HUES64 (cell line): ENCODE measurements at regions not wholly inside any gene's neighbourhood (a gene's known extent, or its start where the extent isn't known, plus 50 kb on each side); places are given as distances from the start of the nearest gene placed in this dataset.

Source experiments
- H3K27ac ChIP-seq: 2 replicates; pipeline ENCODE4 v1.7.0; 2013; ENCODE audit warnings: low read depth, low read length, inconsistent platforms
- H3K27me3 ChIP-seq: 2 replicates; pipeline ENCODE4 v1.6.1; 2013; ENCODE audit warnings: mild to moderate bottlenecking, low read length; ENCODE audit not compliant: insufficient read depth
- H3K36me3 ChIP-seq: 2 replicates; pipeline ENCODE4 v1.6.1; 2013; ENCODE audit warnings: mild to moderate bottlenecking, low read length; ENCODE audit not compliant: insufficient read depth
- H3K4me1 ChIP-seq: 2 replicates; pipeline ENCODE4 v1.6.1; 2013; ENCODE audit warnings: mild to moderate bottlenecking, low read length, moderate library complexity; ENCODE audit not compliant: insufficient read depth
- H3K4me3 ChIP-seq: 2 replicates; pipeline ENCODE4 v1.5.1; 2013; ENCODE audit warnings: mild to moderate bottlenecking, low read length, moderate library complexity
- H3K9ac ChIP-seq: 2 replicates; pipeline ENCODE4 v1.6.1; 2013; ENCODE audit warnings: mild to moderate bottlenecking, low read depth, low read length
- H3K9me3 ChIP-seq: 2 replicates; pipeline ENCODE4 v1.6.1; 2013; ENCODE audit warnings: low read depth, low read length; ENCODE audit not compliant: insufficient read depth
- WGBS: fragments of 150-250, 120-280 bp; methylation state at CpG from one replicate; pipeline ENCODE4 v1.1.7; 2013; ENCODE audit warnings: missing lambda C conversion rate; 5-methylcytosine and 5-hydroxymethylcytosine counted together

GRCh38 chr20:54707801-54708200, 232.4 kb downstream of the DOK5 start:
- Histone ChIP-seq H3K9me3 (0 out of 2 replicates have a peak, but pooled peaks cover 5% of the 10 kb centered on the region), H3K27ac (no peak overlapping the region), H3K4me3 (no peak overlapping the region), H3K36me3 (no peaks in the 10 kb centered on the region), H3K27me3 (no peaks in the 10 kb centered on the region), H3K9ac (no peak overlapping the region), H3K4me1 (no peaks in the 10 kb centered on the region)
- WGBS: no CpG with 5 or more reads among the region's 1 CpG

- WGBS: 100% methylated on average over 2 of the region's 4 CpGs
- H3K4me1 ChIP-seq: no peaks in the 10 kb centered on the region
- H3K27me3 ChIP-seq: no peaks in the 10 kb centered on the region
- no peak overlapping the region for H3K9ac ChIP-seq
- H3K9me3 ChIP-seq: 0 out of 2 replicates have a peak, but pooled peaks cover 5% of the 10 kb centered on the region
- no peak overlapping the region for H3K27ac ChIP-seq
- no peak overlapping the region for H3K4me3 ChIP-seq
- H3K36me3 ChIP-seq: no peaks in the 10 kb centered on the region
These were observed 231.2 kb downstream of the DOK5 start for GRCh38 chr20:54706581-54706980.

- 0 out of 2 replicates have a peak, but pooled peaks cover 3% of the 10 kb centered on the region for H3K9me3 ChIP-seq
- H3K27ac ChIP-seq: no peak overlapping the region
- H3K4me3 ChIP-seq: no peak overlapping the region
- no peaks in the 10 kb centered on the region for H3K4me1 ChIP-seq
- H3K9ac ChIP-seq: no peak overlapping the region
- H3K36me3 ChIP-seq: no peaks in the 10 kb centered on the region
- WGBS: 90% methylated on average over 6 of the region's 6 CpGs
- no peaks in the 10 kb centered on the region for H3K27me3 ChIP-seq
These were observed 228.7 kb downstream of the DOK5 start for GRCh38 chr20:54704032-54704635.
